Caco-2 (cell line): ENCODE measurements at regions not wholly inside any gene's neighbourhood (a gene's known extent, or its start where the extent isn't known, plus 50 kb on each side); places are given as distances from the start of the nearest gene placed in this dataset.

Experiments
- BruUV-seq: library from RNA; stranded (reverse); fragments of 400-500 nt; replicated peaks from 2 replicates; lab custom pipeline; 2021; lab: Mats Ljungman, UMichigan
- CTCF ChIA-PET: fragments of 300-600 bp; sonication (Branson Sonifier 250); formaldehyde crosslinking; loops from one replicate; lab custom pipeline; 2022; ENCODE audit warnings: antibody characterized with exemption; lab: Charles Lee
- POLR2A ChIA-PET: fragments of 300-600 bp; sonication (Branson Sonifier 250); formaldehyde crosslinking; loops from one replicate; lab custom pipeline; 2022; ENCODE audit warnings: antibody characterized with exemption; lab: Charles Lee
- DNase-seq, 2 experiments: peaks; one replicate each; pipeline versions ENCODE4 v3.0.0 to v3.0.0-alpha.2; 2020 to 2022
- H3K27me3 ChIP-seq: replicated peaks from 2 replicates; pipeline ENCODE4 v1.6.0; 2011; ENCODE audit warnings: low read length; ENCODE audit not compliant: control insufficient read depth, insufficient read depth
- H3K36me3 ChIP-seq: 2 replicates; pipeline ENCODE4 v1.5.1; 2011; ENCODE audit warnings: low read length; ENCODE audit not compliant: control insufficient read depth, insufficient read depth
- H3K4me1 ChIP-seq: fragments of 250-450 bp; sonication (Bioruptor Pico); 2 replicates; pipeline ENCODE4 v1.5.1; 2020; ENCODE audit warnings: mild to moderate bottlenecking
- H3K4me3 ChIP-seq: 2 replicates; pipeline ENCODE4 v1.5.1; 2011; ENCODE audit warnings: low read depth, mild to moderate bottlenecking, control low read depth, low read length
- H3K9me3 ChIP-seq: fragments of 250-450 bp; sonication (Bioruptor Pico); 2 replicates; pipeline ENCODE4 v1.5.1; 2020; ENCODE audit warnings: mild to moderate bottlenecking, moderate library complexity
- H3K27ac Mint-ChIP-seq: one replicate; pipeline ENCODE4 v1.8.0; 2022; ENCODE audit warnings: mixed read lengths; ENCODE audit not compliant: unreplicated experiment
- H3K27me3 Mint-ChIP-seq: one replicate; pipeline ENCODE4 v1.8.0; 2022; ENCODE audit warnings: mixed read lengths; ENCODE audit not compliant: insufficient read depth, unreplicated experiment
- H3K36me3 Mint-ChIP-seq: one replicate; pipeline ENCODE4 v1.8.0; 2022; ENCODE audit warnings: mild to moderate bottlenecking, mixed read lengths; ENCODE audit not compliant: insufficient read depth, unreplicated experiment
- H3K4me1 Mint-ChIP-seq: one replicate; pipeline ENCODE4 v1.8.0; 2022; ENCODE audit warnings: low read depth, mixed read lengths; ENCODE audit not compliant: unreplicated experiment
- H3K4me3 Mint-ChIP-seq: one replicate; pipeline ENCODE4 v1.8.0; 2022; ENCODE audit warnings: mild to moderate bottlenecking, moderate library complexity, mixed read lengths; ENCODE audit not compliant: unreplicated experiment
- H3K9me3 Mint-ChIP-seq: one replicate; pipeline ENCODE4 v1.8.0; 2022; ENCODE audit warnings: mixed read lengths; ENCODE audit not compliant: unreplicated experiment
- intact Hi-C: fragments of 100-400 bp; cut with micrococcal nuclease; formaldehyde crosslinking; loops from one replicate; pipeline ENCODE4 v1.10.0; 2022; ENCODE audit not compliant: unreplicated experiment
- TF ChIP-seq, protein P1 (sequence below), 2 experiments: fragments of 200-600 bp in 1 of 2; IDR thresholded peaks; 1 replicate in 1 of 2; 2 replicates in 1 of 2; pipeline versions ENCODE4 v1.5.1 to v1.8.0; 2011 to 2022; ENCODE audit warnings: antibody characterized with exemption in 1 of 2, control low read depth in 1 of 2, inconsistent platforms in 1 of 2, low read depth in 1 of 2, low read length in 1 of 2, mild to moderate bottlenecking in 1 of 2, moderate library complexity in 1 of 2; ENCODE audit not compliant: insufficient read depth in 1 of 2, severe bottlenecking in 1 of 2, unreplicated experiment in 1 of 2

DNA sequence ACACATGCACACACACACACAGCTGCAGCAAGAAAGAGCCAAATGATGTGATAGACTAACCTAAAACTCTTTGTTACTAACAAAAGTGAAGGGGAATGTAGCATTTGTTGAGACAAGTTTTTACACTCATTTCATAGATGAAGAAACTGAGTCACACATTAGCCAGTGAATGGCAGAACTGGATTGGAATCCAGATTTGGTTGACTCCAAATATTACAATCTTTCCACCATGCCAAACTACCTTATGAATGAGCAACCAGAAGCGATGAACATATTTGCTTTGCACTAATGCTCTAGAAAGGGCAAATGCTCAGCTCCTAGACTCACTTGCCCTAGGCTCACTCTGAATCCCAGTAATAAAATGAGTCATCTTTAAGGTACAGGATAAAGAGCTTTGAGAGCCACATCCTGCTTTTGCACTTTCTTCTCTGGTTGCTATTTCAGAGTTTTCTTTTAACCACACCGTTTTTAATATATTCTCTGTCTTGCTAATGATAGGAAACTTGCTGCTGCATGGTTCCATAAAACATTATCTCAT lies 111.9 kb downstream of the GPAM start:
- Mint-ChIP-seq H3K9me3 (no peaks in the 10 kb centered on the region), H3K27me3 (peaks cover 10% of the 10 kb centered on the region), H3K4me3 (no peak overlapping the region), H3K36me3 (no peaks in the 10 kb centered on the region), H3K27ac (no peak overlapping the region), H3K4me1 (no peaks in the 10 kb centered on the region)
- Histone ChIP-seq H3K9me3 (no peaks in the 10 kb centered on the region), H3K4me1 (no peaks in the 10 kb centered on the region), H3K36me3 (no peaks in the 10 kb centered on the region; the same call in 1 of the 2 replicates), H3K4me3 (no peak overlapping the region), H3K27me3 (no peaks in the 10 kb centered on the region; the same call in none of the 2 replicates)
- TF ChIP-seq, protein P1, sequence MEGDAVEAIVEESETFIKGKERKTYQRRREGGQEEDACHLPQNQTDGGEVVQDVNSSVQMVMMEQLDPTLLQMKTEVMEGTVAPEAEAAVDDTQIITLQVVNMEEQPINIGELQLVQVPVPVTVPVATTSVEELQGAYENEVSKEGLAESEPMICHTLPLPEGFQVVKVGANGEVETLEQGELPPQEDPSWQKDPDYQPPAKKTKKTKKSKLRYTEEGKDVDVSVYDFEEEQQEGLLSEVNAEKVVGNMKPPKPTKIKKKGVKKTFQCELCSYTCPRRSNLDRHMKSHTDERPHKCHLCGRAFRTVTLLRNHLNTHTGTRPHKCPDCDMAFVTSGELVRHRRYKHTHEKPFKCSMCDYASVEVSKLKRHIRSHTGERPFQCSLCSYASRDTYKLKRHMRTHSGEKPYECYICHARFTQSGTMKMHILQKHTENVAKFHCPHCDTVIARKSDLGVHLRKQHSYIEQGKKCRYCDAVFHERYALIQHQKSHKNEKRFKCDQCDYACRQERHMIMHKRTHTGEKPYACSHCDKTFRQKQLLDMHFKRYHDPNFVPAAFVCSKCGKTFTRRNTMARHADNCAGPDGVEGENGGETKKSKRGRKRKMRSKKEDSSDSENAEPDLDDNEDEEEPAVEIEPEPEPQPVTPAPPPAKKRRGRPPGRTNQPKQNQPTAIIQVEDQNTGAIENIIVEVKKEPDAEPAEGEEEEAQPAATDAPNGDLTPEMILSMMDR (IDR thresholded peaks at IDR 0.05; ENCODE audit: insufficient read depth in 1 of 2, low read depth in 1 of 2, low read length in 1 of 2, severe bottlenecking in 1 of 2, unreplicated experiment in 1 of 2): no peak
- no TSS peak for BruUV-seq
- ChIA-PET CTCF (no interaction called here), POLR2A (no interaction called here)
- intact Hi-C loops: no loop called here
- DNase-seq: no peak

DNA sequence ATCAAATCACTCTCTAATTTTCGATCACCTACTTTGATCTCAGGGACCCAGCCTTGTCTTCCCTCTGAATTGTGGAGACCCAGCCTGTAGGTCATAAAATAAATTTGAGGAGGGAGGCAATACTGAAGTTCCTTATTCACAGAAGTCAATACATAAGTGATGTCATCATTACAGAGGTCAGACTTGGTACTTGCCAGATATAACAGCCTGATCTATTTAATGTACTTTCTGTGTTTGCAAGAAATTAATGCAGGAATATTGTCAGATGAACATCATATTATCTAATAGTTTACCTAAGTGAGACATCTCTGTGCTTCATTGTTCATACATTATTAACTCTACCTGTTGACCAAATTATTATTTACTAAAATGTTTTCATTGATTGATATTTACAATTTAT lies 105.6 kb downstream of the GPAM start:
- H3K9me3 Mint-ChIP-seq: no peaks in the 10 kb centered on the region
- CTCF ChIA-PET: no interaction called here
- Histone ChIP-seq H3K27me3 (no peaks in the 10 kb centered on the region; the same call in none of the 2 replicates), H3K9me3 (no peaks in the 10 kb centered on the region), H3K4me3 (no peak overlapping the region), H3K36me3 (no peaks in the 10 kb centered on the region; the same call in 1 of the 2 replicates), H3K4me1 (no peaks in the 10 kb centered on the region)
- intact Hi-C loops: no loop called here
- H3K36me3 Mint-ChIP-seq: no peaks in the 10 kb centered on the region
- no peak for DNase-seq
- BruUV-seq: no TSS peak
- no peak overlapping the region for H3K4me3 Mint-ChIP-seq
- POLR2A ChIA-PET: no interaction called here
- TF ChIP-seq, protein P1 (IDR thresholded peaks at IDR 0.05; ENCODE audit: insufficient read depth in 1 of 2, low read depth in 1 of 2, low read length in 1 of 2, severe bottlenecking in 1 of 2, unreplicated experiment in 1 of 2): no peak
- H3K27me3 Mint-ChIP-seq: peaks cover 22% of the 10 kb centered on the region
- no peak overlapping the region for H3K27ac Mint-ChIP-seq
- H3K4me1 Mint-ChIP-seq: no peaks in the 10 kb centered on the region

DNA sequence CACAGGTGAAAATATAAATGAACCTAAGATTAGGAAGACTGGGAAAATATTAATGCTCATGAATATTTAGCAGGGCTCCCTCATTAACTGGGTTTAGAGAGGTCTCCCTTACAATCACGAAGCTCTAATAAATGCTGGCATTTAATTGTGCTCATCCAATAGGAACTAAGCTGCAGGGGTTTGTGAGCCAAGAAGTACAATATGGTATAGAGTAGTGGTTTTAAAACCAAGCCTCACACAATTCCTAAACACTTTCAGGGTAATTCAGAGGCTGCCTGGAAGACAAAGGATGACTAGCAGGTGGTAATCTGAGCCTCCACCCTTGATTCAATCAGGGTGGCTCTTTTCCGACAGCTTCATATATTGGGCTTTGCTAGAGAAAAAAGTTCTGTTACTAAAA lies 103.3 kb downstream of the GPAM start:
- ChIA-PET POLR2A (no interaction called here), CTCF (interaction anchor here (1.0 kb wide), 1 partner anchor 152 kb away, joined by 3 read pairs; no protein-coding TSS in a partner anchor)
- Mint-ChIP-seq H3K27me3 (peaks cover 27% of the 10 kb centered on the region), H3K36me3 (no peaks in the 10 kb centered on the region), H3K27ac (no peak overlapping the region), H3K9me3 (no peaks in the 10 kb centered on the region), H3K4me3 (no peak overlapping the region), H3K4me1 (no peaks in the 10 kb centered on the region)
- no peaks in the 10 kb centered on the region for H3K4me1 ChIP-seq
- intact Hi-C loops: no loop called here
- DNase-seq: no peak
- H3K9me3 ChIP-seq: no peaks in the 10 kb centered on the region
- TF ChIP-seq, protein P1 (IDR thresholded peaks at IDR 0.05; ENCODE audit: insufficient read depth in 1 of 2, low read depth in 1 of 2, low read length in 1 of 2, severe bottlenecking in 1 of 2, unreplicated experiment in 1 of 2): no peak
- H3K4me3 ChIP-seq: no peak overlapping the region
- BruUV-seq: no TSS peak
- no peaks in the 10 kb centered on the region for H3K36me3 ChIP-seq
- no peaks in the 10 kb centered on the region; the same call in 1 of the 2 replicates for H3K27me3 ChIP-seq
